T-cell (primary cell): ENCODE measurements at regions not wholly inside any gene's neighbourhood (a gene's known extent, or its start where the extent isn't known, plus 50 kb on each side); places are given as distances from the start of the nearest gene placed in this dataset.

ENCODE experiments used
- ATAC-seq, 4 experiments: fragments of 200-7000 bp in 3 of 4; fragments of 150-1000 bp in 1 of 4; cut with Tn5 transposase; replicated peaks in 1 of 4; 1 replicate in 3 of 4; 2 replicates in 1 of 4; pipeline ENCODE4 v1.10.0; 2021; ENCODE audit warnings: moderate library complexity in 3 of 4, mild to moderate bottlenecking in 2 of 4, moderate number of reproducible peaks in 1 of 4
- CTCF ChIA-PET, 2 donors: fragments of 300-600 bp; sonication (Branson Sonifier 250); formaldehyde crosslinking; loops; one replicate each; lab custom pipeline; 2022; ENCODE audit warnings: antibody characterized with exemption in 2 of 2; lab: Charles Lee
- POLR2A ChIA-PET, 2 donors: fragments of 300-600 bp; sonication (Branson Sonifier 250); formaldehyde crosslinking; loops; one replicate each; lab custom pipeline; 2022; ENCODE audit warnings: antibody characterized with exemption in 2 of 2; lab: Charles Lee
- DNase-seq, 35 experiments: peaks; one replicate each; pipeline versions ENCODE4 v3.0.0 to v3.0.0-alpha.2; 2013 to 2023
- H3K27ac ChIP-seq: one replicate; pipeline ENCODE4 v1.5.1; 2013; ENCODE audit warnings: low read length
- H3K27me3 ChIP-seq, 2 experiments: replicated peaks in 1 of 2; 1 replicate in 1 of 2; 2 replicates in 1 of 2; pipeline versions ENCODE4 v1.6.1 to v1.7.0; 2013; ENCODE audit warnings: low read length in 1 of 2, mixed read lengths in 1 of 2; ENCODE audit not compliant: control insufficient read depth in 2 of 2, insufficient read depth in 2 of 2; ENCODE audit errors: extremely low read depth in 1 of 2
- H3K36me3 ChIP-seq, 2 donors: 1 replicate in 1 of 2; 2 replicates in 1 of 2; pipeline versions ENCODE4 v1.6.1 to v1.7.0; 2013; ENCODE audit warnings: low read length in 1 of 2; ENCODE audit not compliant: control insufficient read depth in 2 of 2, insufficient read depth in 1 of 2; ENCODE audit errors: extremely low read depth in 1 of 2
- H3K4me1 ChIP-seq, 2 experiments: 1 replicate in 1 of 2; 2 replicates in 1 of 2; pipeline versions ENCODE4 v1.6.1 to v1.7.0; 2013; ENCODE audit warnings: low read length in 2 of 2, mixed read lengths in 1 of 2; ENCODE audit not compliant: insufficient read depth in 2 of 2, control insufficient read depth in 1 of 2; ENCODE audit errors: extremely low read depth in 1 of 2
- H3K4me3 ChIP-seq, 2 donors: 1 replicate in 1 of 2; 2 replicates in 1 of 2; pipeline versions ENCODE4 v1.5.1 to v1.7.0; 2013; ENCODE audit warnings: mild to moderate bottlenecking in 2 of 2, low read length in 1 of 2, moderate library complexity in 1 of 2; ENCODE audit not compliant: control insufficient read depth in 1 of 2; ENCODE audit errors: extremely low read depth in 1 of 2
- H3K9me3 ChIP-seq: 2 replicates; pipeline ENCODE4 v1.7.0; 2013
- H3K27ac Mint-ChIP-seq, 2 donors: one replicate each; pipeline ENCODE4 v1.8.0; 2020 to 2021; ENCODE audit warnings: mild to moderate bottlenecking in 2 of 2, mixed read lengths in 2 of 2
- H3K27me3 Mint-ChIP-seq, 2 donors: one replicate each; pipeline ENCODE4 v1.8.0; 2021 to 2022; ENCODE audit warnings: mixed read lengths in 2 of 2
- H3K36me3 Mint-ChIP-seq: one replicate; pipeline ENCODE4 v1.8.0; 2021; ENCODE audit warnings: mixed read lengths
- H3K4me1 Mint-ChIP-seq, 3 donors: one replicate each; pipeline ENCODE4 v1.8.0; 2020 to 2022; ENCODE audit warnings: mixed read lengths in 3 of 3, mild to moderate bottlenecking in 1 of 3
- H3K4me3 Mint-ChIP-seq, 3 donors: one replicate each; pipeline ENCODE4 v1.8.0; 2020 to 2022; ENCODE audit warnings: mild to moderate bottlenecking in 3 of 3, mixed read lengths in 3 of 3, moderate library complexity in 3 of 3
- H3K9me3 Mint-ChIP-seq, 3 donors: one replicate each; pipeline ENCODE4 v1.8.0; 2020 to 2022; ENCODE audit warnings: mixed read lengths in 3 of 3
- whole genome bisulfite sequencing: methylation state at CpG from one replicate; pipeline ENCODE4 v1.1.5; 2013; ENCODE audit warnings: missing lambda C conversion rate; ENCODE audit not compliant: insufficient coverage; 5-methylcytosine and 5-hydroxymethylcytosine counted together

DNA sequence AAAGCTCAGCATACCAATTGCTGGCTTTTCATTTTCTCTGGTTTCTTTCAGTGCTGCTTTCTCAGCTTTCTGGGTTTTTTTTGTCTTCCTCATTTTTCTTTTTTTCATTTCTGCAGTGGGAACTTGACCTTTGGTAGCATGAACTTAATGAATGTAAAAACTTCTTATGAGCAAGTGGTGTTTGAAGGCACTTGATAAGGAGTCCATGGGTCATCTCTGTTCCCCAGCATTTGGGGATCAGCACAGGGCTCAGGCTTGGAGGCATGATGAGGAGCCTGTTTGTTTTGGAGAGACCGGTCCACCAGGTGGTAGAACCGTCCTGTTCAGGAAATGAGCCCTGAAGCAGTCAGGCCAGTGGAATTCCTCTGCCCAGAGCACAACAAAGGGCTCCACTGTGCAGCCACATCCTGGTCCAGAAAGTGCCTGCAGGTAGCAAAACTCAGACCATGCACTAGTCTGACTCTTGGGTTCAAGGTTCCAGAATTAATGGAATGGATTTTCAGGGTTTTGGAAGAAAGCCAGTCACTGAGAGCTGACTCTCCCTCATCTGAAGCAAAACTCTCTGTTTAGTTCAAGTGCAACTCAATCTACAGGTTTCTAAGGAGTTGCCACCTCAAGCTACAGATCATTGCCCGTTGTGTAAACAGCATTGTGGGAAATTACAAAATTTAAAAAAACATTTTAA lies 52.3 kb upstream of the ADGRF1 start:
- peaks cover 0 to 3% of the 10 kb centered on the region in 2 experiments for H3K27me3 ChIP-seq
- no peak for DNase-seq
- no peak overlapping the region for H3K4me3 Mint-ChIP-seq
- H3K9me3 Mint-ChIP-seq = no peaks in the 10 kb centered on the region
- H3K9me3 ChIP-seq = no peaks in the 10 kb centered on the region
- CTCF ChIA-PET = interaction anchor here (0.6 to 0.7 kb wide), 2 partner anchors 47 to 807 kb away, joined by 3 to 5 read pairs; no protein-coding TSS in a partner anchor
- H3K27ac Mint-ChIP-seq = no peak overlapping the region
- no peaks in the 10 kb centered on the region for H3K36me3 ChIP-seq
- WGBS = 53% methylated on average over 2 of the region's 3 CpGs
- H3K36me3 Mint-ChIP-seq = no peaks in the 10 kb centered on the region
- POLR2A ChIA-PET = no interaction called here
- H3K4me1 ChIP-seq = no peaks in the 10 kb centered on the region
- H3K4me1 Mint-ChIP-seq = no peaks in the 10 kb centered on the region
- no peak overlapping the region for H3K4me3 ChIP-seq
- peaks cover 0 to 7% of the 10 kb centered on the region in 2 donors for H3K27me3 Mint-ChIP-seq
- no peak for ATAC-seq
- H3K27ac ChIP-seq = no peak overlapping the region

DNA sequence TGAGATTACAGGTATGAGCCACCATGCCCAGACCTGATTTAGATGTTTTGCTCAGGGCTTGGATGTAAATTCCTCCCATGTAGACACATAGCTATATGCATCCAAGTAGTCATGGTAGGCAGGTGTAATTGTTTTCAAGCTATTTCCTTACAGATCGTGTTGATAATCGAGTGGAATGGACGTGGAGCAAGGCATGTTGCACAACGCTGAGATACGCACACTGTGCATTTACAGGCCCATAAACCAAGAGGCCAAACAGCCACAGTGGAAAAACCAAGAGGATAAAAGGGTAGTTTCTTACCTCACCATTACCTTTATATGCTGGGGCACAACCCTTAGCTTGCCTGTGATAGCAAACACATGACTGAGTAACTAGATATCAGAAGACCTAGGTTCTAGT lies 51.0 kb upstream of the ADGRF1 start:
- H3K27ac ChIP-seq = no peak overlapping the region
- WGBS = 87% methylated on average over 3 of the region's 5 CpGs
- no peak overlapping the region for H3K27ac Mint-ChIP-seq
- H3K4me1 ChIP-seq = no peaks in the 10 kb centered on the region
- H3K4me3 Mint-ChIP-seq = no peak overlapping the region
- H3K4me1 Mint-ChIP-seq = no peaks in the 10 kb centered on the region
- no peaks in the 10 kb centered on the region for H3K36me3 ChIP-seq
- H3K27me3 Mint-ChIP-seq = peaks cover 0 to 7% of the 10 kb centered on the region in 2 donors
- no peak for DNase-seq
- no peak for ATAC-seq
- H3K4me3 ChIP-seq = no peak overlapping the region
- ChIA-PET CTCF (interaction anchor here (0.5 to 0.7 kb wide), 2 partner anchors 10 to 246 kb away, joined by 3 to 4 read pairs; no protein-coding TSS in a partner anchor), POLR2A (no interaction called here)
- no peaks in the 10 kb centered on the region for H3K9me3 Mint-ChIP-seq
- H3K36me3 Mint-ChIP-seq = no peaks in the 10 kb centered on the region
- H3K27me3 ChIP-seq = peaks cover 0 to 3% of the 10 kb centered on the region in 2 experiments
- no peaks in the 10 kb centered on the region for H3K9me3 ChIP-seq

DNA sequence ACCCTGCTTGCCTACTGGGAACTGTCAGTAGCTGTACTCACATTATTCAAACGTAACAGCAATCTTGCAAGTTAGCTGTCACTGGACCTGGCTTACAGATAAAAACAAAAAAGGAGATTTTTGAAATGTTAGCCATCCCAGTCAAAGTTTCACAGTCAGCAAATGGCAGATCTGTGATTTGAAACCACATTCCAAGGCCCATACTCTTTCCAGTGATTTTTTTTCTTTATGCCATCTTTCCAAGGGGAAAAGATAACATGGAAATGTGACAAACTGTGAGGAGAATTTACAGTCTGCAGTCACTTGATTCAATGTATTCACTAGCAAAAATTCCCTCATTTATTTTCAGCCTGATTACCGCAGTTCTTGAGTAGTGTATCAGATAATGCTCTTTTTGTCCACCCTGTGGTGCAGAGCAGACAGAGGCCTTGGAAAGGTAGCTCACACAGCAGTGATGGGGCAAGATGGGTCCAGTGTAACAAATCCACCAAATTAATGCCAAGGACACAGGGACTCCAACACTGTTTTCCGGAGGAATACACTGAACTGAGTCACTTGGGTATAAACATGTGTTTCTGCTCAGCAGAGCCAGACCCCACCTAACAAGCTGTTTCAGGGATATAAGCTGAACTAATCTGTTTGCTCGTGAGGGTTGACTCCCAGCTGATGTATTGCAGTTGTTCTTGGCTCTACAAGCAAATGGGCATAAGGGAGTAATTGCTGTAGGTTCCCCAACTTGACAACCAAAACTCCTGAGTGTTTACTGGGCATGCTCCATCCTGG lies 49.9 kb upstream of the ADGRF1 start:
- Mint-ChIP-seq H3K27ac (no peak overlapping the region), H3K4me1 (no peaks in the 10 kb centered on the region), H3K9me3 (no peaks in the 10 kb centered on the region), H3K27me3 (peaks cover 0 to 7% of the 10 kb centered on the region in 2 donors), H3K36me3 (no peaks in the 10 kb centered on the region), H3K4me3 (no peak overlapping the region)
- DNase-seq (no peak), ATAC-seq (no peak)
- ChIA-PET CTCF (no interaction called here), POLR2A (no interaction called here)
- Histone ChIP-seq H3K9me3 (no peaks in the 10 kb centered on the region), H3K4me3 (no peak overlapping the region), H3K27ac (no peak overlapping the region), H3K4me1 (no peaks in the 10 kb centered on the region), H3K27me3 (peaks cover 0 to 3% of the 10 kb centered on the region in 2 experiments), H3K36me3 (no peaks in the 10 kb centered on the region)
- WGBS = 100% methylated on average over 1 of the region's 4 CpGs
